Activated CD8-positive, alpha-beta T cell treated with anti-CD3 and anti-CD28 coated beads for 36 hours (primary cell): ENCODE measurements at regions not wholly inside any gene's neighbourhood (a gene's known extent, or its start where the extent isn't known, plus 50 kb on each side); places are given as distances from the start of the nearest gene placed in this dataset.

Experiments
- ATAC-seq: fragments of 200-7000 bp; cut with Tn5 transposase; one replicate; pipeline ENCODE4 v1.10.0; 2021; ENCODE audit warnings: mild to moderate bottlenecking, moderate library complexity
- CTCF ChIA-PET: fragments of 350-600 bp; sonication (Branson Sonifier 250); formaldehyde crosslinking; loops from one replicate; lab custom pipeline; 2021; ENCODE audit warnings: antibody characterized with exemption; lab: Charles Lee
- POLR2A ChIA-PET: fragments of 350-600 bp; sonication (Branson Sonifier 250); formaldehyde crosslinking; loops from one replicate; lab custom pipeline; 2021; ENCODE audit warnings: antibody characterized with exemption; lab: Charles Lee
- DNase-seq: peaks from one replicate; pipeline ENCODE4 v3.0.0-alpha.2; 2020
- H3K27ac Mint-ChIP-seq: one replicate; pipeline ENCODE4 v1.8.0; 2021; ENCODE audit warnings: mild to moderate bottlenecking, mixed read lengths
- H3K27me3 Mint-ChIP-seq: one replicate; pipeline ENCODE4 v1.8.0; 2021; ENCODE audit warnings: mixed read lengths
- H3K36me3 Mint-ChIP-seq: one replicate; pipeline ENCODE4 v1.8.0; 2021; ENCODE audit warnings: low read depth, mixed read lengths
- H3K4me1 Mint-ChIP-seq: one replicate; pipeline ENCODE4 v1.8.0; 2021; ENCODE audit warnings: low read depth, mixed read lengths
- H3K4me3 Mint-ChIP-seq: one replicate; pipeline ENCODE4 v1.8.0; 2021; ENCODE audit warnings: mild to moderate bottlenecking, moderate library complexity, mixed read lengths
- H3K9me3 Mint-ChIP-seq: one replicate; pipeline ENCODE4 v1.8.0; 2021; ENCODE audit warnings: mixed read lengths
- CTCF ChIP-seq: fragments of 200-600 bp; IDR thresholded peaks from one replicate; pipeline ENCODE4 v1.8.0; 2022; ENCODE audit warnings: antibody characterized with exemption, mild to moderate bottlenecking
- intact Hi-C: fragments of 100-400 bp; cut with micrococcal nuclease; formaldehyde crosslinking; loops from one replicate; pipeline ENCODE4 v1.10.0; 2022

GRCh38 chr3:72008226-72008996 is 223.5 kb upstream of the PROK2 start:
- H3K27me3 Mint-ChIP-seq: peaks cover 7% of the 10 kb centered on the region
- no peak for ATAC-seq
- no peak overlapping the region for H3K27ac Mint-ChIP-seq
- TF ChIP-seq CTCF: no peak
- H3K9me3 Mint-ChIP-seq: no peaks in the 10 kb centered on the region
- H3K36me3 Mint-ChIP-seq: no peaks in the 10 kb centered on the region
- H3K4me1 Mint-ChIP-seq: no peaks in the 10 kb centered on the region
- POLR2A ChIA-PET: no interaction called here
- CTCF ChIA-PET: interaction anchor here (1.1 to 1.5 kb wide), 2 partner anchors 11 to 78 kb away, joined by 3 to 4 read pairs; no protein-coding TSS in a partner anchor
- intact Hi-C loops: no loop called here
- no peak for DNase-seq
- no peak overlapping the region for H3K4me3 Mint-ChIP-seq

GRCh38 chr3:72006631-72007556 is 221.9 kb upstream of the PROK2 start:
- no peaks in the 10 kb centered on the region for H3K36me3 Mint-ChIP-seq
- CTCF ChIA-PET: no interaction called here
- no peaks in the 10 kb centered on the region for H3K9me3 Mint-ChIP-seq
- no peak for TF ChIP-seq CTCF
- H3K27ac Mint-ChIP-seq: no peak overlapping the region
- POLR2A ChIA-PET: no interaction called here
- ATAC-seq (no peak), DNase-seq (no peak)
- H3K27me3 Mint-ChIP-seq: peaks cover 7% of the 10 kb centered on the region
- H3K4me1 Mint-ChIP-seq: no peaks in the 10 kb centered on the region
- intact Hi-C loops: no loop called here
- H3K4me3 Mint-ChIP-seq: no peak overlapping the region

- Mint-ChIP-seq H3K4me1 (no peaks in the 10 kb centered on the region), H3K27ac (no peak overlapping the region), H3K4me3 (no peak overlapping the region), H3K27me3 (no peaks in the 10 kb centered on the region), H3K9me3 (no peaks in the 10 kb centered on the region), H3K36me3 (no peaks in the 10 kb centered on the region)
- TF ChIP-seq CTCF: no peak
- intact Hi-C loops: no loop called here
- ChIA-PET POLR2A (no interaction called here), CTCF (no interaction called here)
- DNase-seq (no peak), ATAC-seq (no peak)
These were observed 219.9 kb upstream of the PROK2 start for GRCh38 chr3:72004749-72005292.

GRCh38 chr3:72003936-72004335 is 219.0 kb upstream of the PROK2 start:
- no peak overlapping the region for H3K4me3 Mint-ChIP-seq
- ChIA-PET POLR2A (no interaction called here), CTCF (no interaction called here)
- H3K36me3 Mint-ChIP-seq: no peaks in the 10 kb centered on the region
- H3K27me3 Mint-ChIP-seq: no peaks in the 10 kb centered on the region
- DNase-seq (no peak), ATAC-seq (no peak)
- TF ChIP-seq CTCF: no peak
- H3K4me1 Mint-ChIP-seq: peaks cover 6% of the 10 kb centered on the region
- H3K27ac Mint-ChIP-seq: no peak overlapping the region
- H3K9me3 Mint-ChIP-seq: no peaks in the 10 kb centered on the region
- intact Hi-C loops: no loop called here
